SK-N-SH (cell line): ENCODE measurements at regions not wholly inside any gene's neighbourhood (a gene's known extent, or its start where the extent isn't known, plus 50 kb on each side); places are given as distances from the start of the nearest gene placed in this dataset.

Source experiments
- CTCF ChIA-PET: fragments of 300-600, 350-600 bp; formaldehyde crosslinking; extraction: SDS; loops from one replicate; lab custom pipeline; 2021; lab: Yijun Ruan, JAX
- POLR2A ChIA-PET: fragments of 350-600 bp; sonication (Branson Sonifier 250); formaldehyde crosslinking; extraction: SDS; loops from one replicate; lab custom pipeline; 2020; ENCODE audit warnings: antibody characterized with exemption, inconsistent platforms; lab: Yijun Ruan, JAX
- DNase-seq: peaks from one replicate; pipeline ENCODE4 v3.0.0; 2012
- H2AFZ ChIP-seq: fragments of 200-600 bp; sonication (generic); 2 replicates; pipeline ENCODE4 v1.8.1; 2016; ENCODE audit warnings: antibody characterized with exemption, mild to moderate bottlenecking, low read depth
- H3F3A ChIP-seq: fragments of 200-600 bp; sonication (generic); replicated peaks from 2 replicates; pipeline ENCODE3; 2016; ENCODE audit warnings: antibody characterized with exemption, mild to moderate bottlenecking; ENCODE audit not compliant: insufficient read depth
- H3K27ac ChIP-seq, 2 experiments: fragments of 200-500 bp in 1 of 2; fragments of 200-600 bp in 1 of 2; sonication (Bioruptor generic) in 1 of 2; sonication (generic), shearing (Covaris generic) in 1 of 2; 2 replicates each; pipeline versions ENCODE4 v1.5.1 to v1.6.1; 2014 to 2016; ENCODE audit warnings: low read depth in 2 of 2, inconsistent platforms in 1 of 2, low read length in 1 of 2, mild to moderate bottlenecking in 1 of 2, mixed read lengths in 1 of 2
- H3K27me3 ChIP-seq: fragments of 200-600 bp; sonication (generic), shearing (Covaris generic); 2 replicates; pipeline ENCODE4 v1.6.1; 2016; ENCODE audit warnings: mixed run types; ENCODE audit not compliant: insufficient read depth
- H3K36me3 ChIP-seq, 2 experiments: fragments of 200-500 bp in 1 of 2; fragments of 200-600 bp in 1 of 2; sonication (Bioruptor generic) in 1 of 2; sonication (generic) in 1 of 2; replicated peaks in 1 of 2; 2 replicates each; pipeline versions ENCODE3 to v1.5.1; 2014 to 2016; ENCODE audit warnings: low read length in 1 of 2, mild to moderate bottlenecking in 1 of 2; ENCODE audit not compliant: insufficient read depth in 2 of 2, control insufficient read depth in 1 of 2
- H3K4me1 ChIP-seq, 2 experiments: fragments of 200-500 bp in 1 of 2; fragments of 200-600 bp in 1 of 2; sonication (Bioruptor generic) in 1 of 2; sonication (generic), shearing (Covaris generic) in 1 of 2; 2 replicates each; pipeline versions ENCODE4 v1.5.1 to v1.6.1; 2014 to 2016; ENCODE audit warnings: low read depth in 1 of 2, low read length in 1 of 2, mixed run types in 1 of 2; ENCODE audit not compliant: insufficient read depth in 2 of 2, control insufficient read depth in 1 of 2
- H3K4me2 ChIP-seq: fragments of 200-600 bp; sonication (generic), shearing (Covaris generic); 2 replicates; pipeline ENCODE4 v1.6.1; 2017; ENCODE audit warnings: mixed run types
- H3K4me3 ChIP-seq, 2 experiments: fragments of 200-500 bp in 1 of 2; fragments of 200-600 bp in 1 of 2; sonication (Bioruptor generic) in 1 of 2; sonication (generic), shearing (Covaris generic) in 1 of 2; 2 replicates each; pipeline versions ENCODE4 v1.5.1 to v1.8.1; 2014 to 2016; ENCODE audit warnings: low read depth in 2 of 2, inconsistent platforms in 1 of 2, low read length in 1 of 2, mild to moderate bottlenecking in 1 of 2, mixed read lengths in 1 of 2, moderate library complexity in 1 of 2
- H3K79me2 ChIP-seq: fragments of 200-600 bp; sonication (generic); 2 replicates; pipeline ENCODE4 v1.8.1; 2017; ENCODE audit warnings: mild to moderate bottlenecking; ENCODE audit not compliant: insufficient read depth
- H3K9ac ChIP-seq: fragments of 200-600 bp; sonication (generic); 2 replicates; pipeline ENCODE4 v1.6.1; 2017; ENCODE audit warnings: mixed run types
- H3K9me2 ChIP-seq: fragments of 200-600 bp; sonication (generic); 2 replicates; pipeline ENCODE4 v1.6.1; 2017; ENCODE audit warnings: mixed run types
- H3K9me3 ChIP-seq: fragments of 200-600 bp; sonication (generic); 2 replicates; pipeline ENCODE4 v1.6.1; 2017; ENCODE audit warnings: mixed run types, mild to moderate bottlenecking, moderate library complexity
- H4K20me1 ChIP-seq: fragments of 200-600 bp; sonication (generic); 2 replicates; pipeline ENCODE4 v1.6.1; 2017; ENCODE audit warnings: mild to moderate bottlenecking, mixed run types; ENCODE audit not compliant: insufficient read depth
- ELF1 ChIP-seq: IDR thresholded peaks from 2 replicates; pipeline ENCODE4 v1.4.0; 2012
- EZH2phosphoT487 ChIP-seq: fragments of 200-600 bp; sonication (generic); IDR thresholded peaks from 2 replicates; pipeline ENCODE4 v1.6.1; 2017; ENCODE audit warnings: low read depth, mixed run types, mild to moderate bottlenecking, antibody characterized with exemption, moderate library complexity, borderline replicate concordance
- FOSL2 ChIP-seq: IDR thresholded peaks from 2 replicates; pipeline ENCODE4 v1.4.0; 2012; ENCODE audit warnings: low read depth, mild to moderate bottlenecking, moderate library complexity, borderline replicate concordance
- FOXM1 ChIP-seq: IDR thresholded peaks from 2 replicates; pipeline ENCODE4 v1.4.0; 2012; ENCODE audit warnings: low read depth, mild to moderate bottlenecking
- GATA2 ChIP-seq: sonication (generic); formaldehyde crosslinking; IDR thresholded peaks from 2 replicates; pipeline ENCODE4 v1.5.0; 2020; ENCODE audit warnings: mild to moderate bottlenecking, missing genetic modification reagents
- NFIC ChIP-seq: IDR thresholded peaks from 2 replicates; pipeline ENCODE4 v1.4.0; 2012; ENCODE audit warnings: borderline replicate concordance
- NRF1 ChIP-seq: IDR thresholded peaks from 2 replicates; pipeline ENCODE4 v1.6.1; 2012; ENCODE audit warnings: low read depth, mild to moderate bottlenecking, low read length
- POLR2AphosphoS5 ChIP-seq: IDR thresholded peaks from 2 replicates; pipeline ENCODE4 v1.6.1; 2012; ENCODE audit warnings: low read depth, low read length
- RAD21 ChIP-seq: IDR thresholded peaks from 2 replicates; pipeline ENCODE4 v1.6.1; 2012; ENCODE audit warnings: mild to moderate bottlenecking, low read length
- RCOR1 ChIP-seq: fragments of 150-350 bp; IDR thresholded peaks from 2 replicates; pipeline ENCODE4 v1.6.1; 2017; ENCODE audit warnings: antibody characterized with exemption, low read length
- RXRA ChIP-seq: IDR thresholded peaks from 2 replicates; pipeline ENCODE4 v1.4.0; 2012; ENCODE audit warnings: low read depth, mild to moderate bottlenecking, borderline replicate concordance
- TCF12 ChIP-seq: IDR thresholded peaks from 2 replicates; pipeline ENCODE4 v1.4.0; 2012
- TEAD4 ChIP-seq: IDR thresholded peaks from 2 replicates; pipeline ENCODE4 v1.4.0; 2012; ENCODE audit warnings: mild to moderate bottlenecking, borderline replicate concordance; ENCODE audit not compliant: insufficient read depth
- WGBS: methylation state at CpG from one replicate; pipeline ENCODE4 v1.1.6; 2017; ENCODE audit warnings: low lambda C conversion rate; 5-methylcytosine and 5-hydroxymethylcytosine counted together
- TF ChIP-seq, protein P1 (sequence below): IDR thresholded peaks from 2 replicates; pipeline ENCODE4 v1.6.1; 2012; ENCODE audit warnings: mild to moderate bottlenecking, low read depth, low read length, moderate library complexity

DNA sequence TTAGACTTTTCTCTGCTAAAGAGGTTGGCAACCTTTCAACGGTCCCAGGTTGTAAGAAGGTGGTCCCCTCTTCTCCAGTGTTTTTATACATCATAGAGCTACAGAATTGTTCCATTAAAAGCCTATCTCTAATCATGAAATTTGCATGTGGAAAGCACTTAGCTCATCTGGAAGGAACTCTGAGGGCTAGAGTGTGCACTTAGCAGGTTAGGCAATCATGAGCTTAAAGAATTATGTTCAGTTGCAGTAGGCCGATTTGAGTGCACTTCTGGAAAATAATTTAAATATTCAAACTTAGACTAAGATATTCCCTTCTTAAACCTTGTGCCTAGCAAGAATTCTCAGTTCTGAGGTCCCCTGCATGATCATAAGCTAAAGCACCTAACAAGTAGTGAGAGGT, 468.7 kb downstream of the SPATA31D1 start (continued):
- TF ChIP-seq, protein P1, sequence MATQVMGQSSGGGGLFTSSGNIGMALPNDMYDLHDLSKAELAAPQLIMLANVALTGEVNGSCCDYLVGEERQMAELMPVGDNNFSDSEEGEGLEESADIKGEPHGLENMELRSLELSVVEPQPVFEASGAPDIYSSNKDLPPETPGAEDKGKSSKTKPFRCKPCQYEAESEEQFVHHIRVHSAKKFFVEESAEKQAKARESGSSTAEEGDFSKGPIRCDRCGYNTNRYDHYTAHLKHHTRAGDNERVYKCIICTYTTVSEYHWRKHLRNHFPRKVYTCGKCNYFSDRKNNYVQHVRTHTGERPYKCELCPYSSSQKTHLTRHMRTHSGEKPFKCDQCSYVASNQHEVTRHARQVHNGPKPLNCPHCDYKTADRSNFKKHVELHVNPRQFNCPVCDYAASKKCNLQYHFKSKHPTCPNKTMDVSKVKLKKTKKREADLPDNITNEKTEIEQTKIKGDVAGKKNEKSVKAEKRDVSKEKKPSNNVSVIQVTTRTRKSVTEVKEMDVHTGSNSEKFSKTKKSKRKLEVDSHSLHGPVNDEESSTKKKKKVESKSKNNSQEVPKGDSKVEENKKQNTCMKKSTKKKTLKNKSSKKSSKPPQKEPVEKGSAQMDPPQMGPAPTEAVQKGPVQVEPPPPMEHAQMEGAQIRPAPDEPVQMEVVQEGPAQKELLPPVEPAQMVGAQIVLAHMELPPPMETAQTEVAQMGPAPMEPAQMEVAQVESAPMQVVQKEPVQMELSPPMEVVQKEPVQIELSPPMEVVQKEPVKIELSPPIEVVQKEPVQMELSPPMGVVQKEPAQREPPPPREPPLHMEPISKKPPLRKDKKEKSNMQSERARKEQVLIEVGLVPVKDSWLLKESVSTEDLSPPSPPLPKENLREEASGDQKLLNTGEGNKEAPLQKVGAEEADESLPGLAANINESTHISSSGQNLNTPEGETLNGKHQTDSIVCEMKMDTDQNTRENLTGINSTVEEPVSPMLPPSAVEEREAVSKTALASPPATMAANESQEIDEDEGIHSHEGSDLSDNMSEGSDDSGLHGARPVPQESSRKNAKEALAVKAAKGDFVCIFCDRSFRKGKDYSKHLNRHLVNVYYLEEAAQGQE, result no peak
- TF ChIP-seq GATA2 (CRISPR knock-in tag), result no peak
- no peak for TF ChIP-seq RCOR1
- TF ChIP-seq TCF12, result no peak
- no peak for TF ChIP-seq NFIC

DNA sequence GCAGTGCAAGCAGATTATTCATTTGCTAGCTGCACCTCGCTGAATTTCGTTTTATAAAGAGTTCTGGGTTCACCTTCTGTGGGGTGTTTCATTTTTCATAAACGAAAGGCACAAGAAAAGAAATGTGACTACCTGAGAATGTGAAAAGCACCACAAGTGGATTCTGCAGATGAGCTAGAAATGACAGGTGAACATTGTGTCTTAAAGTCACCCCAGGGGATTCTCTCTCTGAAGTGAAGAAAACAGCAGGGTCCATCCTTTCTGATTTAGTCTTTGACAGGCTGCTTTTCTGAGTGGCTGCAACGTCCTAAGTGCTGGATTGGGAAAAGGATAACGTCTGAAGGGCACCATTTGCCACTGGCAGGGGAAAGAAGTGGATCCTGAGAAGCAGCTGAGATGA, 469.3 kb downstream of the SPATA31D1 start:
- DNase-seq, result no peak
- Histone ChIP-seq H2AFZ (peak overlapping the region; percentile 44; the same call in 1 of the 2 replicates), H3K27me3 (no peaks in the 10 kb centered on the region), H3K9me3 (peaks cover 5% of the 10 kb centered on the region; the same call in 1 of the 2 replicates), H3K27ac (no peak overlapping the region), H3K9me2 (no peaks in the 10 kb centered on the region), H3K79me2 (no peaks in the 10 kb centered on the region), H3K4me1 (no peaks in the 10 kb centered on the region), H3F3A (peaks cover 12% of the 10 kb centered on the region), H4K20me1 (no peaks in the 10 kb centered on the region), H3K9ac (no peak overlapping the region), H3K4me3 (no peak overlapping the region), H3K4me2 (no peak overlapping the region), H3K36me3 (no peaks in the 10 kb centered on the region)
- ChIA-PET CTCF (no interaction called here), POLR2A (no interaction called here)
- 28% methylated on average over 5 of the region's 5 CpGs for WGBS
- TF ChIP-seq EZH2phosphoT487, result no peak
- TF ChIP-seq FOSL2, result no peak
- TF ChIP-seq RAD21, result no peak
- no peak for TF ChIP-seq ELF1
- no peak for TF ChIP-seq RCOR1
- TF ChIP-seq GATA2 (CRISPR knock-in tag), result no peak
- no peak for TF ChIP-seq FOXM1
- TF ChIP-seq POLR2AphosphoS5, result no peak
- TF ChIP-seq NRF1, result no peak
- TF ChIP-seq TEAD4, result no peak
- no peak for TF ChIP-seq RXRA
- TF ChIP-seq, protein P1, result no peak
